Epithelial cell of proximal tubule (primary cell): ENCODE measurements at regions not wholly inside any gene's neighbourhood (a gene's known extent, or its start where the extent isn't known, plus 50 kb on each side); places are given as distances from the start of the nearest gene placed in this dataset.
"Not testable (repeated sequence)": the region's sequence is repeated elsewhere in the genome, so short reads cannot be mapped to it uniquely, and the experiment has no call there.

Experiments
- DNase-seq: peaks from one replicate; pipeline ENCODE4 v3.0.0-alpha.2; 2011; ENCODE audit warnings: low read depth
- H3K4me3 ChIP-seq: 2 replicates; pipeline ENCODE4 v1.5.1; 2011; ENCODE audit warnings: low read depth, mild to moderate bottlenecking, low read length
- TF ChIP-seq, protein P1 (sequence below): conservative IDR thresholded peaks from 2 replicates; pipeline ENCODE4 v1.5.1; 2012; ENCODE audit warnings: low read depth, mild to moderate bottlenecking, low read length

- H3K4me3 ChIP-seq, result peak overlapping the region; percentile 56
- DNase-seq, result peak; percentile 35
Observed at GRCh38 chr15:77944002-77944867, 133.3 kb downstream of the TBC1D2B start.

DNA sequence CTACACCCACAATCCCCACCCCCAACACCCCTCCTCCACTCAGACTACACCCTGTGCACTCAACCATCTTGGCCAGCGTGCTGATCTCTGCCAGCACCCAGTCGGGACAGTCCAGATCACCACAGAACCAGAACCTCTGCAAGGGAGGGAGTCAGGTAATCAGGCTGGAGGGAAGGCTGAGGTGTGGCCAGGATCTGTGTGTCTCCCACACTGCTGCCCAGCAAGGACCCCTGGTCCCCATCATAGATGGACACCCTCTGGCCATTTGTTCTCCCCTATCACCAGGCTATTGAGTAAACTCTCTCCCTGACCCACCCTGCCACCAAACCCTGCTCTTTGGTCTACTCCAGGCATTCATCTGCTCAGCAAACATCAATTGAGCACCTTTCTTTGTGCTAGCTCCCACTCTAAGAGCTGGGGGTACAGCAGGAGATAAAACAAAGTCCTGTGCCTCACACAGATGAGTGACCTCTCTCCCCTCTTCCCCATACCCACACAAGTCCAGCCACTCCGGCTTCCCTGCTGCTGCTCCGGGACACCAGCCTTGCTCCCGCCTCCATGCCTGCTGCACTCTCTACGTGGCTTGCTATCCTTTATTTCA lies 134.8 kb downstream of the TBC1D2B start:
- TF ChIP-seq, protein P1, sequence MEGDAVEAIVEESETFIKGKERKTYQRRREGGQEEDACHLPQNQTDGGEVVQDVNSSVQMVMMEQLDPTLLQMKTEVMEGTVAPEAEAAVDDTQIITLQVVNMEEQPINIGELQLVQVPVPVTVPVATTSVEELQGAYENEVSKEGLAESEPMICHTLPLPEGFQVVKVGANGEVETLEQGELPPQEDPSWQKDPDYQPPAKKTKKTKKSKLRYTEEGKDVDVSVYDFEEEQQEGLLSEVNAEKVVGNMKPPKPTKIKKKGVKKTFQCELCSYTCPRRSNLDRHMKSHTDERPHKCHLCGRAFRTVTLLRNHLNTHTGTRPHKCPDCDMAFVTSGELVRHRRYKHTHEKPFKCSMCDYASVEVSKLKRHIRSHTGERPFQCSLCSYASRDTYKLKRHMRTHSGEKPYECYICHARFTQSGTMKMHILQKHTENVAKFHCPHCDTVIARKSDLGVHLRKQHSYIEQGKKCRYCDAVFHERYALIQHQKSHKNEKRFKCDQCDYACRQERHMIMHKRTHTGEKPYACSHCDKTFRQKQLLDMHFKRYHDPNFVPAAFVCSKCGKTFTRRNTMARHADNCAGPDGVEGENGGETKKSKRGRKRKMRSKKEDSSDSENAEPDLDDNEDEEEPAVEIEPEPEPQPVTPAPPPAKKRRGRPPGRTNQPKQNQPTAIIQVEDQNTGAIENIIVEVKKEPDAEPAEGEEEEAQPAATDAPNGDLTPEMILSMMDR, result no peak
- no peak for DNase-seq
- no peak overlapping the region for H3K4me3 ChIP-seq

More at GRCh38 chr15:77944002-77944867, 133.3 kb downstream of the TBC1D2B start:
- TF ChIP-seq, protein P1, result no peak

GRCh38 chr15:77941090-77941827 lies 136.3 kb downstream of the TBC1D2B start:
- not testable (repeated sequence) for DNase-seq, H3K4me3 ChIP-seq

DNA sequence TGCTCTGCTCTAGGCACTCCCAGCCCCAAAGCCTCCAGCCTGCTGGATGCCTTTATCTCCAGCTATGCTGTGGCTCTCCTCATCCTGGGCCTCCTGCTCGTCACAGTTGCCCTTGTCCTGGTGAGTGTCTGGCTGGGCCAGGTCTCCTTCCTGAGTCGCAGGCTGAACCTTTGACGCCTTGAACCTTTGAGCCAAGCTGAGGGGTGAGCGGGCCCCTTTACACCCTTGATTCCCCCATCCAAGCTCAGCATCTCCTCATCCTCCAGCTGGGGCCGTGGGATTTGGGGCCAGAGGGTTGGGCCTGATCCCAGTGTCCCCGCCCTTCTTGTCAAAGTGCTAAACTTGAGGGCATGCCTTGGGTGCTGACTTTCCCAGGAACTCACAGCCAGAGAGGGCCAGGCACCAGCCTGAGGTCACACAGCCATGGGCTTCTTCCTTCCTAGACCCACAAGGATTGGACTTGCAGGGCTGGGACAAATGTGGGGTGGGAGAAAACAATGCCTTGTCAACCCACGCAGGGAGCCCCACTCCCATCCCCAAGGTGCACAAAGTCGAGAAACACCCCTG lies 137.0 kb downstream of the TBC1D2B start:
- DNase-seq, result no peak
- TF ChIP-seq, protein P1, result no peak
- no peak overlapping the region for H3K4me3 ChIP-seq

DNA sequence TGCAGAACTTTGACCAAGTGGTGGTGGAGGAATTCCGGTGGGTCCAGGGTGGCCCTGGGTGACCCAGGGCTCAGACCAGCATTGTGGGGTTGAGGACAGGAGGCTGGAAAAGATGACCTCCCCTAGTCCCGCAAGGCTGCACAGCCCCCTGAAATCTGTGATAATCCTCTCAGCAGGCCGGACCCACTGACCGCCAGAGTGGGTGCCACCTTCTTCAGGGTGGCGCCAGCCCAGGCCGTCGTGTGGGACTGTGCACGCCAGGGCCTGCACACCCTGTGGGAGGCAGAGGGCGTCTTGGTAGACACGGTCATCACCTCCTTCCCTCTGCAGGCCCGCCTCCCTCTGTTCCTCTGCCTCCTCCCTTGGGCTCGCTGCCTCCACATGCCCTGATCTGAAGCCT lies 137.7 kb downstream of the TBC1D2B start:
- H3K4me3 ChIP-seq, result no peak overlapping the region
- DNase-seq, result no peak
- TF ChIP-seq, protein P1, result no peak

DNA sequence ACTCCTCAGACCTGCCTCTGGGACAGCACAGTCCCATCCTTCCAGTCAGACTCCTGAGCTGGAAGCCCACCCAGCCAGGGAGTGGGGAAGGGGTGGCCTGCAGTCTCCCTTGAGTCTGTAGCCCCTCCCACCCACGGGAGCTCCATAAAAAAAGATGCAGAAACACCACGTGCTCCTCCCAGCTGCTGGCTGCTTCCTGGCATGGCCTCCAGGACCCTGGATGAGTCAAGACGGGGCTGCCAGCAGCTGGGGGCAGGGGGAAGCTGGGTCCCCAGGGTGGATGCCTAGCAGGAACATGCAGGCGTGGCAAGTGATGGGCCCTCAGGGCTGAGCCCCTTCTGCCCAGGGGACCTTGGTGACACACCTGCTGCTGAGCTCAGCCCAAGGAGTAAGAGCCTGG lies 138.5 kb downstream of the TBC1D2B start:
- H3K4me3 ChIP-seq, DNase-seq: not testable (repeated sequence)

DNA sequence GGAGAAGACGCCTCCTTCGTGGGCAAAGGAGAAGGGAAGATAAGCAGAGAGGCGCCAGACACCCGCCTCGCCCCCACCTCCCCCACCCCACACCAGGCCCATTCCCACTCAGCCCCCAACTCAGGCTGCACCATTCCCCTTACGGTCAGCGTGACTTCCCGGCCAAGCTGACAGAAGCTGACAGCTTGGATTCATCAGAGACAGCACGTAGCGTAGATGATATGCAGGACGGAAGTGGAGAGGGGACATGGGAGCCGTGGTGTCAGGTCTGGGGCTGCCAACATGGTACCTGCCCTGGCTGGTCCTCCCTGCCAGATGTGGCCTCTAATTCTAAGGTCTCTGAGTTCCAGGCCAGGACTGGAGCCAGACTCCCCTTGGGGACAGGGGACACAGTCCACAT lies 139.0 kb downstream of the TBC1D2B start:
- DNase-seq, H3K4me3 ChIP-seq: not testable (repeated sequence)

DNA sequence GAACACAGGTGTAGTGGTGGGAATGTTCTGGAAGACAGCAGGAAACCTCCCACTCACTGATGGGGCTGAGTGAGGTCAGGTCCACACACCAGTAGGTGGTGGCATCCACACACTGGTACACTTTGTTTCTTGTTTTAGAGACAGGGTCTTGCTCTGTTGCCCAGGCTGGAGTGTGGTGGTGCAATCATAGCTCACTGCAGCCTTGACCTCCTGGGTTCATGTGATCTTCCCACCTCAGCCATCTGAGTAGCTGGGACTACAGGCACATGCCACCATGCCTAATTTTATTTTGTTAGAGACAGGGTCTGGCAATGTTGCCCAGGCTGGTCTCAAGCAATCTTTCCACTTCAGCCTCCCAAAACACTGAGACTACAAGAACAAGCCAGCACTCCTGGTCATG lies 140.9 kb downstream of the TBC1D2B start:
- H3K4me3 ChIP-seq, DNase-seq: not testable (repeated sequence)

GRCh38 chr15:77934516-77934915 lies 143.0 kb downstream of the TBC1D2B start:
- H3K4me3 ChIP-seq, DNase-seq: not testable (repeated sequence)

- H3K4me3 ChIP-seq, DNase-seq: not testable (repeated sequence)
Observed at GRCh38 chr15:77930907-77931306, 146.6 kb downstream of the TBC1D2B start.

DNA sequence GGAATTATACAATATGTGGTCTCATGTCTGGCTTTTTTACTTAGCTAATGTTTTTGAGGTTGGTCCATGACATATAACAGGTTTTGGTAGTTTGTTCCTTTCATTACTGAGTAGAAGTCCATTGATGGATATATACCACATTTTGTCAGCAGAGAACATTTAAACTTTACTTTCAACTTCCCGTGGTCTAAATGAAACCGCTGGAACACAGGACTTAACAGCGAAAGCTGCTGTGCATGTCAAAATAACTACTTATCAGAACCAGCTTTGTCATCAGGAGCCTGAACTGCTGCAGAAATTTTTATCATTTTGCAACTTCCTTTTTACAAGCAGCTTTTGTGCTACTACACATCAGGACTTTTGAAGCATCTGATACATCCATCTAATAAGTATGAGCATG lies 147.0 kb downstream of the TBC1D2B start:
- H3K4me3 ChIP-seq, DNase-seq: not testable (repeated sequence)

DNA sequence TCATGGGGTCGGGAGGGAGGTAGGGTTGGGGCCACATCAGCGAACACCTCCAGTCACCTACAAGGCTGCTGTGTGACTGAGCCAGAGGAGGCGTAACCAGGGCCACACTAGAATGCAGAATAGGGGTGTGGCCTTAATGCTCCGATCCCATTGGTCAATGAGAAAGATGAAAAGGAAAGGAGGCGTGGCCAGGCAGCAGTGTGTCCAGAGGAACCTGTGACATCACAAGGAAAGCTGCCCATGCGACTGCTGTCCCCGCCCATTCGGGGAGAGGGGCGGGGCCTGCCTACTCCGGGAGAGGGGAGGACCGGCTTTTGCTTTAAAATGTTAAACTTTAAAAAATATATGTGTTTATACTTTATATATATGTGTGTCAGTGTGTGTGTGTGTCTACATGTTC lies 150.7 kb downstream of the TBC1D2B start:
- not testable (repeated sequence) for DNase-seq, H3K4me3 ChIP-seq

- H3K4me3 ChIP-seq, DNase-seq: not testable (repeated sequence)
Observed at GRCh38 chr15:77926296-77926695, 151.2 kb downstream of the TBC1D2B start.

DNA sequence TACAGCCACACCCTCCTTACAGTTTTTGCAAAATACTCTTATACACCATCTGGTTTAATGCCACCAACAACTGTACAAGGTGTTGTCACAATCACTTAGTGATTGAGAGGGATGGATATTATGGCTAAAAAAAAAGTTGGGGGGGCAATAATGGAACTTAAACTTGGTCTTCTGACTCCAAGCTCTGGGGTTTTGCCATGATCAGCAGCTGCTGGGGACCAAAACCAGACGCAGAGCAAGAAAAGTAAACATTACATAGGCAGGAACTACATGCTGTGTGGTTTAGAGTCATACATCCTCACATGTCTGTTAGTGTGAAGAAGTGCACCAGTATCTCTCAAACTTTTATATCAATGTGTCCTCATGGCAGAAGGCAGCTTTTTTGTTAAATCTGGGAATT lies 152.4 kb downstream of the TBC1D2B start:
- not testable (repeated sequence) for DNase-seq, H3K4me3 ChIP-seq
